ENCODE measurements at regions not wholly inside any gene's neighbourhood (a gene's known extent, or its start where the extent isn't known, plus 50 kb on each side); places are given as distances from the start of the nearest gene placed in this dataset.

GRCh38 chr13:38093425-38093824, 223.9 kb upstream of the TRPC4 start:
- no peak for TF ChIP-seq CTCF (IDR thresholded peaks at IDR 0.05 in 8 of 11, conservative IDR thresholded peaks at IDR 0.05 in 3 of 11)
- no peak for TF ChIP-seq POLR2AphosphoS5 (IDR thresholded peaks at IDR 0.05)
- no peak for TF ChIP-seq POLR2A (IDR thresholded peaks at IDR 0.05)
- H3K4me3 ChIP-seq, result no peak overlapping the region
- no peak overlapping the region for H3K27ac ChIP-seq
- no peaks in the 10 kb centered on the region for H3K36me3 ChIP-seq
- no peaks in the 10 kb centered on the region for H3K4me1 ChIP-seq
- H3K9me3 ChIP-seq, result peaks cover 0 to 7% (median 0%) of the 10 kb centered on the region in 8 donors
- DNase-seq, result no peak
- H3K27me3 ChIP-seq (replicated peaks in 1 of 7), result no peaks in the 10 kb centered on the region
- intact Hi-C loops (cut with DNase I; ENCODE audit: low total_unique reads), result no loop called here
- 79 to 86% (median 83%) methylated on average over 4 of the region's 4 CpGs for WGBS, 5 donors

- Histone ChIP-seq H3K27me3 (replicated peaks in 1 of 7) (no peaks in the 10 kb centered on the region), H3K4me3 (no peak overlapping the region), H3K27ac (no peak overlapping the region), H3K4me1 (no peaks in the 10 kb centered on the region), H3K9me3 (peaks cover 5 to 26% (median 18%) of the 10 kb centered on the region in 8 donors), H3K36me3 (peaks cover 0 to 12% (median 0%) of the 10 kb centered on the region in 6 donors)
- TF ChIP-seq POLR2AphosphoS5 (IDR thresholded peaks at IDR 0.05) (no peak), POLR2A (IDR thresholded peaks at IDR 0.05) (no peak), CTCF (IDR thresholded peaks at IDR 0.05 in 8 of 11, conservative IDR thresholded peaks at IDR 0.05 in 3 of 11) (no peak)
- WGBS, 5 donors, result 40 to 64% (median 51%) methylated on average over 2 of the region's 2 CpGs
- DNase-seq, result no peak
- intact Hi-C loops (cut with DNase I; ENCODE audit: low total_unique reads), result no loop called here
Observed at GRCh38 chr13:38090913-38091312, 221.3 kb upstream of the TRPC4 start.

- H3K4me3 ChIP-seq, result no peak overlapping the region
- no peaks in the 10 kb centered on the region for H3K4me1 ChIP-seq
- no peaks in the 10 kb centered on the region for H3K27me3 ChIP-seq (replicated peaks in 1 of 7)
- no peak overlapping the region for H3K27ac ChIP-seq
- intact Hi-C loops (cut with DNase I; ENCODE audit: low total_unique reads), result no loop called here
- TF ChIP-seq POLR2A (IDR thresholded peaks at IDR 0.05) (no peak), POLR2AphosphoS5 (IDR thresholded peaks at IDR 0.05) (no peak)
- WGBS, 5 donors, result 69 to 84% (median 74%) methylated on average over 4 of the region's 4 CpGs
- DNase-seq, result no peak
- H3K36me3 ChIP-seq, result peaks cover 0 to 12% (median 0%) of the 10 kb centered on the region in 6 donors
- H3K9me3 ChIP-seq, result peaks cover 5 to 56% (median 51%) of the 10 kb centered on the region in 8 donors
Observed at GRCh38 chr13:38086721-38087120, 217.1 kb upstream of the TRPC4 start.

GRCh38 chr13:38086013-38086412, 216.4 kb upstream of the TRPC4 start:
- intact Hi-C loops (cut with DNase I; ENCODE audit: low total_unique reads), result no loop called here
- Histone ChIP-seq H3K36me3 (peaks cover 0 to 12% (median 0%) of the 10 kb centered on the region in 6 donors), H3K9me3 (peaks cover 5 to 62% (median 58%) of the 10 kb centered on the region in 8 donors), H3K27ac (no peak overlapping the region), H3K4me3 (no peak overlapping the region), H3K4me1 (no peaks in the 10 kb centered on the region), H3K27me3 (replicated peaks in 1 of 7) (no peaks in the 10 kb centered on the region)
- no peak for TF ChIP-seq POLR2A (IDR thresholded peaks at IDR 0.05)
- no peak for TF ChIP-seq POLR2AphosphoS5 (IDR thresholded peaks at IDR 0.05)
- no peak for TF ChIP-seq CTCF (IDR thresholded peaks at IDR 0.05 in 8 of 11, conservative IDR thresholded peaks at IDR 0.05 in 3 of 11)
- 79 to 100% (median 91%) methylated on average over 3 of the region's 3 CpGs for WGBS, 5 donors
- no peak for DNase-seq

- Histone ChIP-seq H3K27ac (no peak overlapping the region), H3K4me3 (no peak overlapping the region), H3K27me3 (replicated peaks in 1 of 7) (no peaks in the 10 kb centered on the region), H3K36me3 (no peaks in the 10 kb centered on the region), H3K4me1 (no peaks in the 10 kb centered on the region), H3K9me3 (peaks cover 0 to 14% (median 3%) of the 10 kb centered on the region in 8 donors)
- DNase-seq, result no peak
- TF ChIP-seq POLR2AphosphoS5 (IDR thresholded peaks at IDR 0.05), result no peak
- no peak for TF ChIP-seq POLR2A (IDR thresholded peaks at IDR 0.05)
- TF ChIP-seq CTCF (IDR thresholded peaks at IDR 0.05 in 8 of 11, conservative IDR thresholded peaks at IDR 0.05 in 3 of 11), result no peak
- 66 to 82% (median 71%) methylated on average over 1 of the region's 1 CpG for WGBS, 5 donors
- intact Hi-C loops (cut with DNase I; ENCODE audit: low total_unique reads), result no loop called here
Observed at GRCh38 chr13:38073931-38074330, 204.4 kb upstream of the TRPC4 start.

Data from spleen (tissue), 11 donors.